GM23338 (cell line): ENCODE measurements at regions not wholly inside any gene's neighbourhood (a gene's known extent, or its start where the extent isn't known, plus 50 kb on each side); places are given as distances from the start of the nearest gene placed in this dataset.

Experiments
- ATAC-seq: fragments of 200-7000 bp; cut with Tn5 transposase; 3 replicates; pipeline ENCODE4 v1.9.1; 2020
- DNase-seq: peaks from one replicate; pipeline ENCODE4 v3.0.0-alpha.2; 2015; ENCODE audit warnings: low spot score
- H2AFZ ChIP-seq: fragments of 200-600 bp; sonication (generic); 2 replicates; pipeline ENCODE4 v1.8.0; 2016; ENCODE audit warnings: antibody characterized with exemption, mild to moderate bottlenecking, moderate library complexity
- H3F3A ChIP-seq: fragments of 200-600 bp; sonication (generic); replicated peaks from 2 replicates; pipeline ENCODE4 v1.8.0; 2017; ENCODE audit warnings: antibody characterized with exemption, mixed run types, low read depth
- H3K27ac ChIP-seq: fragments of 200-600 bp; sonication (generic); 2 replicates; pipeline ENCODE4 v1.6.1; 2016; ENCODE audit warnings: low read depth
- H3K27me3 ChIP-seq: fragments of 200-600 bp; sonication (generic); 2 replicates; pipeline ENCODE4 v1.8.0; 2016; ENCODE audit warnings: mild to moderate bottlenecking, mixed run types, moderate library complexity; ENCODE audit not compliant: insufficient read depth
- H3K36me3 ChIP-seq: fragments of 200-600 bp; sonication (generic); 2 replicates; pipeline ENCODE4 v1.8.0; 2016; ENCODE audit warnings: mild to moderate bottlenecking; ENCODE audit not compliant: insufficient read depth
- H3K4me1 ChIP-seq: fragments of 200-600 bp; sonication (generic); 2 replicates; pipeline ENCODE4 v1.8.0; 2016; ENCODE audit warnings: mild to moderate bottlenecking, moderate library complexity; ENCODE audit not compliant: insufficient read depth
- H3K4me2 ChIP-seq: fragments of 200-600 bp; sonication (generic); 2 replicates; pipeline ENCODE4 v1.7.1; 2017; ENCODE audit warnings: mixed run types
- H3K4me3 ChIP-seq: fragments of 200-600 bp; sonication (generic); 2 replicates; pipeline ENCODE4 v1.6.1; 2016; ENCODE audit warnings: mixed run types
- H3K79me2 ChIP-seq: fragments of 200-600 bp; sonication (generic); replicated peaks from 2 replicates; pipeline ENCODE4 v1.8.0; 2017; ENCODE audit warnings: mild to moderate bottlenecking; ENCODE audit not compliant: insufficient read depth
- H3K9me2 ChIP-seq: fragments of 200-600 bp; sonication (generic); 2 replicates; pipeline ENCODE4 v1.8.0; 2017; ENCODE audit not compliant: insufficient read depth
- H4K20me1 ChIP-seq: fragments of 200-600 bp; sonication (generic); replicated peaks from 2 replicates; pipeline ENCODE4 v1.8.0; 2017; ENCODE audit warnings: mild to moderate bottlenecking; ENCODE audit not compliant: insufficient read depth
- H3K27ac Mint-ChIP-seq: 2 replicates; pipeline ENCODE4 v1.8.0; 2020; ENCODE audit warnings: inconsistent platforms, mild to moderate bottlenecking, moderate library complexity, mixed read lengths
- H3K27me3 Mint-ChIP-seq: 3 replicates; pipeline ENCODE4 v1.8.0; 2022; ENCODE audit warnings: low read depth, mild to moderate bottlenecking, moderate library complexity, mixed read lengths, inconsistent platforms; ENCODE audit not compliant: insufficient read depth, poor library complexity
- H3K36me3 Mint-ChIP-seq: 3 replicates; pipeline ENCODE4 v1.8.0; 2021; ENCODE audit warnings: low read depth, mild to moderate bottlenecking, inconsistent platforms, moderate library complexity, mixed read lengths
- H3K4me1 Mint-ChIP-seq: 3 replicates; pipeline ENCODE4 v1.8.0; 2020; ENCODE audit warnings: mild to moderate bottlenecking, inconsistent platforms, mixed read lengths
- H3K4me3 Mint-ChIP-seq: 3 replicates; pipeline ENCODE4 v1.8.0; 2021; ENCODE audit warnings: moderate library complexity, mild to moderate bottlenecking, inconsistent platforms, mixed read lengths
- H3K9me3 Mint-ChIP-seq: 3 replicates; pipeline ENCODE4 v1.8.0; 2020; ENCODE audit warnings: moderate library complexity, mild to moderate bottlenecking, inconsistent platforms, mixed read lengths
- CREB1 ChIP-seq: fragments of 250-450 bp; sonication (Bioruptor Pico); IDR thresholded peaks from 2 replicates; pipeline ENCODE4 v1.5.0; 2020; ENCODE audit warnings: low read depth, mild to moderate bottlenecking, moderate library complexity
- EZH2 ChIP-seq: fragments of 200-600 bp; sonication (generic); IDR thresholded peaks from one replicate; pipeline ENCODE4 v1.8.0; 2017; ENCODE audit warnings: antibody characterized with exemption, mild to moderate bottlenecking, low read depth; ENCODE audit not compliant: unreplicated experiment
- EZH2phosphoT487 ChIP-seq: fragments of 200-600 bp; sonication (generic); IDR thresholded peaks from one replicate; pipeline ENCODE4 v1.8.1; 2018; ENCODE audit warnings: antibody characterized with exemption; ENCODE audit not compliant: unreplicated experiment
- JUNB ChIP-seq: IDR thresholded peaks from one replicate; pipeline ENCODE4 v1.6.1; 2016; ENCODE audit warnings: antibody characterized with exemption; ENCODE audit not compliant: unreplicated experiment
- NANOG ChIP-seq: IDR thresholded peaks from 2 replicates; pipeline ENCODE4 v1.6.1; 2016; ENCODE audit warnings: antibody characterized with exemption, borderline replicate concordance
- POLR2AphosphoS5 ChIP-seq: IDR thresholded peaks from 2 replicates; pipeline ENCODE4 v1.6.1; 2016; ENCODE audit warnings: antibody characterized with exemption, low read depth
- STAT1 ChIP-seq: IDR thresholded peaks from one replicate; pipeline ENCODE4 v1.6.1; 2016; ENCODE audit warnings: antibody characterized with exemption; ENCODE audit not compliant: unreplicated experiment
- ZNF114 ChIP-seq: fragments of 250-450 bp; sonication (Bioruptor Pico); IDR thresholded peaks from 2 replicates; pipeline ENCODE4 v1.5.0; 2020; ENCODE audit warnings: mild to moderate bottlenecking, moderate library complexity
- ZNF331 ChIP-seq: fragments of 250-450 bp; sonication (Bioruptor Pico); IDR thresholded peaks from 2 replicates; pipeline ENCODE4 v1.5.0; 2020; ENCODE audit warnings: low read depth, mild to moderate bottlenecking, moderate library complexity
- TF ChIP-seq, protein P1 (sequence below), 2 experiments: fragments of 200-600 bp in 1 of 2; sonication (generic) in 1 of 2; conservative IDR thresholded peaks; 2 replicates each; pipeline versions ENCODE4 v1.5.1 to v1.6.1; 2016 to 2017; ENCODE audit warnings: antibody characterized with exemption in 2 of 2, low read depth in 2 of 2, mild to moderate bottlenecking in 2 of 2, moderate library complexity in 1 of 2
- TF ChIP-seq, protein P2 (sequence below): fragments of 250-450 bp; sonication (Bioruptor Pico); IDR thresholded peaks from 2 replicates; pipeline ENCODE4 v1.5.0; 2020; ENCODE audit warnings: mild to moderate bottlenecking, moderate library complexity
- TF ChIP-seq, protein P3 (sequence below): IDR thresholded peaks from one replicate; pipeline ENCODE4 v1.6.1; 2018; ENCODE audit warnings: antibody characterized with exemption; ENCODE audit not compliant: unreplicated experiment
- TF ChIP-seq, protein P4 (sequence below): IDR thresholded peaks from 2 replicates; pipeline ENCODE4 v1.6.1; 2016; ENCODE audit warnings: antibody characterized with exemption

DNA sequence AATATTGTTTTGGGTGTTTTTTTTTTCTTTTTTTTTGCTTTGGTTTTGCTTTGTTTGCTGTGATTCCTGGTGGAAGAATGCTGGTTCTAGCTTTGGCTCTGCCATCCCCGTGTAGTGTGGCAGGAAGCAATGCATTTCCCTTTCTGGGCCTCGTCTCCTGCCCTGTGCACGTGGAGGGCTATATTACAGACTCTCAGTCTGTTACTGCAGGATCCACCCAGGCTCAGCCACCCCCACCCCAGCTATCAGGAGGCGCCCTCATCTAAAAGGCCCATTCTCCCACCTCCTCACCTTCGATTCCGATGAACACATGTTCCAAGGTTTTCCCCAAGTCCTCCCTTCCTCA lies 152.3 kb downstream of the TFCP2L1 start:
- Mint-ChIP-seq H3K36me3 (no peaks in the 10 kb centered on the region), H3K27ac (no peak overlapping the region), H3K27me3 (peaks cover 16% of the 10 kb centered on the region), H3K4me1 (peaks cover 25% of the 10 kb centered on the region), H3K9me3 (peaks cover 9% of the 10 kb centered on the region), H3K4me3 (peak overlapping the region; percentile 22; the same call in 2 of the 3 replicates)
- Histone ChIP-seq H3K4me2 (no peak overlapping the region; the same call in 1 of the 2 replicates), H3K4me1 (peaks cover 18% of the 10 kb centered on the region; the same call in 1 of the 2 replicates), H3K27me3 (no peaks in the 10 kb centered on the region), H3K9me2 (no peaks in the 10 kb centered on the region), H3K27ac (no peak overlapping the region), H4K20me1 (no peaks in the 10 kb centered on the region), H3K79me2 (no peaks in the 10 kb centered on the region), H3K36me3 (no peaks in the 10 kb centered on the region), H3K4me3 (no peak overlapping the region), H3F3A (no peaks in the 10 kb centered on the region), H2AFZ (peak overlapping the region; percentile 80; the same call in 1 of the 2 replicates)
- TF ChIP-seq, protein P1, sequence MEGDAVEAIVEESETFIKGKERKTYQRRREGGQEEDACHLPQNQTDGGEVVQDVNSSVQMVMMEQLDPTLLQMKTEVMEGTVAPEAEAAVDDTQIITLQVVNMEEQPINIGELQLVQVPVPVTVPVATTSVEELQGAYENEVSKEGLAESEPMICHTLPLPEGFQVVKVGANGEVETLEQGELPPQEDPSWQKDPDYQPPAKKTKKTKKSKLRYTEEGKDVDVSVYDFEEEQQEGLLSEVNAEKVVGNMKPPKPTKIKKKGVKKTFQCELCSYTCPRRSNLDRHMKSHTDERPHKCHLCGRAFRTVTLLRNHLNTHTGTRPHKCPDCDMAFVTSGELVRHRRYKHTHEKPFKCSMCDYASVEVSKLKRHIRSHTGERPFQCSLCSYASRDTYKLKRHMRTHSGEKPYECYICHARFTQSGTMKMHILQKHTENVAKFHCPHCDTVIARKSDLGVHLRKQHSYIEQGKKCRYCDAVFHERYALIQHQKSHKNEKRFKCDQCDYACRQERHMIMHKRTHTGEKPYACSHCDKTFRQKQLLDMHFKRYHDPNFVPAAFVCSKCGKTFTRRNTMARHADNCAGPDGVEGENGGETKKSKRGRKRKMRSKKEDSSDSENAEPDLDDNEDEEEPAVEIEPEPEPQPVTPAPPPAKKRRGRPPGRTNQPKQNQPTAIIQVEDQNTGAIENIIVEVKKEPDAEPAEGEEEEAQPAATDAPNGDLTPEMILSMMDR (conservative IDR thresholded peaks at IDR 0.05; ENCODE audit: low read depth in 2 of 2) = no peak
- TF ChIP-seq ZNF114 (CRISPR knock-in tag) (no peak), EZH2phosphoT487 (no peak), ZNF331 (CRISPR knock-in tag) (no peak), STAT1 (no peak), NANOG (no peak), CREB1 (CRISPR knock-in tag) (no peak), POLR2AphosphoS5 (no peak), JUNB (no peak), EZH2 (no peak)
- TF ChIP-seq, protein P2, sequence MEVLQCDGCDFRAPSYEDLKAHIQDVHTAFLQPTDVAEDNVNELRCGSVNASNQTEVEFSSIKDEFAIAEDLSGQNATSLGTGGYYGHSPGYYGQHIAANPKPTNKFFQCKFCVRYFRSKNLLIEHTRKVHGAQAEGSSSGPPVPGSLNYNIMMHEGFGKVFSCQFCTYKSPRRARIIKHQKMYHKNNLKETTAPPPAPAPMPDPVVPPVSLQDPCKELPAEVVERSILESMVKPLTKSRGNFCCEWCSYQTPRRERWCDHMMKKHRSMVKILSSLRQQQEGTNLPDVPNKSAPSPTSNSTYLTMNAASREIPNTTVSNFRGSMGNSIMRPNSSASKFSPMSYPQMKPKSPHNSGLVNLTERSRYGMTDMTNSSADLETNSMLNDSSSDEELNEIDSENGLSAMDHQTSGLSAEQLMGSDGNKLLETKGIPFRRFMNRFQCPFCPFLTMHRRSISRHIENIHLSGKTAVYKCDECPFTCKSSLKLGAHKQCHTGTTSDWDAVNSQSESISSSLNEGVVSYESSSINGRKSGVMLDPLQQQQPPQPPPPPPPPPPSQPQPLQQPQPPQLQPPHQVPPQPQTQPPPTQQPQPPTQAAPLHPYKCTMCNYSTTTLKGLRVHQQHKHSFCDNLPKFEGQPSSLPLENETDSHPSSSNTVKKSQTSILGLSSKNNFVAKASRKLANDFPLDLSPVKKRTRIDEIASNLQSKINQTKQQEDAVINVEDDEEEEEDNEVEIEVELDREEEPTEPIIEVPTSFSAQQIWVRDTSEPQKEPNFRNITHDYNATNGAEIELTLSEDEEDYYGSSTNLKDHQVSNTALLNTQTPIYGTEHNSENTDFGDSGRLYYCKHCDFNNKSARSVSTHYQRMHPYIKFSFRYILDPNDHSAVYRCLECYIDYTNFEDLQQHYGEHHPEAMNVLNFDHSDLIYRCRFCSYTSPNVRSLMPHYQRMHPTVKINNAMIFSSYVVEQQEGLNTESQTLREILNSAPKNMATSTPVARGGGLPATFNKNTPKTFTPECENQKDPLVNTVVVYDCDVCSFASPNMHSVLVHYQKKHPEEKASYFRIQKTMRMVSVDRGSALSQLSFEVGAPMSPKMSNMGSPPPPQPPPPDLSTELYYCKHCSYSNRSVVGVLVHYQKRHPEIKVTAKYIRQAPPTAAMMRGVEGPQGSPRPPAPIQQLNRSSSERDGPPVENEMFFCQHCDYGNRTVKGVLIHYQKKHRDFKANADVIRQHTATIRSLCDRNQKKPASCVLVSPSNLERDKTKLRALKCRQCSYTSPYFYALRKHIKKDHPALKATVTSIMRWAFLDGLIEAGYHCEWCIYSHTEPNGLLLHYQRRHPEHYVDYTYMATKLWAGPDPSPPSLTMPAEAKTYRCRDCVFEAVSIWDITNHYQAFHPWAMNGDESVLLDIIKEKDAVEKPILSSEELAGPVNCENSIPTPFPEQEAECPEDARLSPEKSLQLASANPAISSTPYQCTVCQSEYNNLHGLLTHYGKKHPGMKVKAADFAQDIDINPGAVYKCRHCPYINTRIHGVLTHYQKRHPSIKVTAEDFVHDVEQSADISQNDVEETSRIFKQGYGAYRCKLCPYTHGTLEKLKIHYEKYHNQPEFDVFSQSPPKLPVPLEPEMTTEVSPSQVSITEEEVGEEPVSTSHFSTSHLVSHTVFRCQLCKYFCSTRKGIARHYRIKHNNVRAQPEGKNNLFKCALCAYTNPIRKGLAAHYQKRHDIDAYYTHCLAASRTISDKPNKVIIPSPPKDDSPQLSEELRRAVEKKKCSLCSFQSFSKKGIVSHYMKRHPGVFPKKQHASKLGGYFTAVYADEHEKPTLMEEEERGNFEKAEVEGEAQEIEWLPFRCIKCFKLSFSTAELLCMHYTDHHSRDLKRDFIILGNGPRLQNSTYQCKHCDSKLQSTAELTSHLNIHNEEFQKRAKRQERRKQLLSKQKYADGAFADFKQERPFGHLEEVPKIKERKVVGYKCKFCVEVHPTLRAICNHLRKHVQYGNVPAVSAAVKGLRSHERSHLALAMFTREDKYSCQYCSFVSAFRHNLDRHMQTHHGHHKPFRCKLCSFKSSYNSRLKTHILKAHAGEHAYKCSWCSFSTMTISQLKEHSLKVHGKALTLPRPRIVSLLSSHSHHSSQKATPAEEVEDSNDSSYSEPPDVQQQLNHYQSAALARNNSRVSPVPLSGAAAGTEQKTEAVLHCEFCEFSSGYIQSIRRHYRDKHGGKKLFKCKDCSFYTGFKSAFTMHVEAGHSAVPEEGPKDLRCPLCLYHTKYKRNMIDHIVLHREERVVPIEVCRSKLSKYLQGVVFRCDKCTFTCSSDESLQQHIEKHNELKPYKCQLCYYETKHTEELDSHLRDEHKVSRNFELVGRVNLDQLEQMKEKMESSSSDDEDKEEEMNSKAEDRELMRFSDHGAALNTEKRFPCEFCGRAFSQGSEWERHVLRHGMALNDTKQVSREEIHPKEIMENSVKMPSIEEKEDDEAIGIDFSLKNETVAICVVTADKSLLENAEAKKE (CRISPR knock-in tag) = no peak
- TF ChIP-seq, protein P3, sequence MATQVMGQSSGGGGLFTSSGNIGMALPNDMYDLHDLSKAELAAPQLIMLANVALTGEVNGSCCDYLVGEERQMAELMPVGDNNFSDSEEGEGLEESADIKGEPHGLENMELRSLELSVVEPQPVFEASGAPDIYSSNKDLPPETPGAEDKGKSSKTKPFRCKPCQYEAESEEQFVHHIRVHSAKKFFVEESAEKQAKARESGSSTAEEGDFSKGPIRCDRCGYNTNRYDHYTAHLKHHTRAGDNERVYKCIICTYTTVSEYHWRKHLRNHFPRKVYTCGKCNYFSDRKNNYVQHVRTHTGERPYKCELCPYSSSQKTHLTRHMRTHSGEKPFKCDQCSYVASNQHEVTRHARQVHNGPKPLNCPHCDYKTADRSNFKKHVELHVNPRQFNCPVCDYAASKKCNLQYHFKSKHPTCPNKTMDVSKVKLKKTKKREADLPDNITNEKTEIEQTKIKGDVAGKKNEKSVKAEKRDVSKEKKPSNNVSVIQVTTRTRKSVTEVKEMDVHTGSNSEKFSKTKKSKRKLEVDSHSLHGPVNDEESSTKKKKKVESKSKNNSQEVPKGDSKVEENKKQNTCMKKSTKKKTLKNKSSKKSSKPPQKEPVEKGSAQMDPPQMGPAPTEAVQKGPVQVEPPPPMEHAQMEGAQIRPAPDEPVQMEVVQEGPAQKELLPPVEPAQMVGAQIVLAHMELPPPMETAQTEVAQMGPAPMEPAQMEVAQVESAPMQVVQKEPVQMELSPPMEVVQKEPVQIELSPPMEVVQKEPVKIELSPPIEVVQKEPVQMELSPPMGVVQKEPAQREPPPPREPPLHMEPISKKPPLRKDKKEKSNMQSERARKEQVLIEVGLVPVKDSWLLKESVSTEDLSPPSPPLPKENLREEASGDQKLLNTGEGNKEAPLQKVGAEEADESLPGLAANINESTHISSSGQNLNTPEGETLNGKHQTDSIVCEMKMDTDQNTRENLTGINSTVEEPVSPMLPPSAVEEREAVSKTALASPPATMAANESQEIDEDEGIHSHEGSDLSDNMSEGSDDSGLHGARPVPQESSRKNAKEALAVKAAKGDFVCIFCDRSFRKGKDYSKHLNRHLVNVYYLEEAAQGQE = no peak
- TF ChIP-seq, protein P4, sequence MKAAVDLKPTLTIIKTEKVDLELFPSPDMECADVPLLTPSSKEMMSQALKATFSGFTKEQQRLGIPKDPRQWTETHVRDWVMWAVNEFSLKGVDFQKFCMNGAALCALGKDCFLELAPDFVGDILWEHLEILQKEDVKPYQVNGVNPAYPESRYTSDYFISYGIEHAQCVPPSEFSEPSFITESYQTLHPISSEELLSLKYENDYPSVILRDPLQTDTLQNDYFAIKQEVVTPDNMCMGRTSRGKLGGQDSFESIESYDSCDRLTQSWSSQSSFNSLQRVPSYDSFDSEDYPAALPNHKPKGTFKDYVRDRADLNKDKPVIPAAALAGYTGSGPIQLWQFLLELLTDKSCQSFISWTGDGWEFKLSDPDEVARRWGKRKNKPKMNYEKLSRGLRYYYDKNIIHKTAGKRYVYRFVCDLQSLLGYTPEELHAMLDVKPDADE = no peak
- ATAC-seq (no peak; the same call in 2 of the 3 replicates), DNase-seq (no peak)
